PC-9 (cell line): ENCODE measurements at regions not wholly inside any gene's neighbourhood (a gene's known extent, or its start where the extent isn't known, plus 50 kb on each side); places are given as distances from the start of the nearest gene placed in this dataset.

ENCODE experiments used
- BruUV-seq: library from RNA; stranded (reverse); fragments of 400-500 nt; replicated peaks from 2 replicates; lab custom pipeline; 2021; lab: Mats Ljungman, UMichigan
- CTCF ChIA-PET: fragments of 300-600 bp; sonication (Branson Sonifier 250); formaldehyde crosslinking; loops from one replicate; lab custom pipeline; 2022; ENCODE audit warnings: antibody characterized with exemption; lab: Charles Lee
- POLR2A ChIA-PET: fragments of 300-600 bp; sonication (Branson Sonifier 250); formaldehyde crosslinking; loops from one replicate; lab custom pipeline; 2022; ENCODE audit warnings: antibody characterized with exemption; ENCODE audit not compliant: unreplicated experiment; lab: Charles Lee
- DNase-seq, 2 experiments: peaks; one replicate each; pipeline versions ENCODE4 v3.0.0 to v3.0.0-alpha.2; 2015 to 2022; ENCODE audit warnings: mixed read lengths in 1 of 2
- H2AFZ ChIP-seq: fragments of 200-600 bp; sonication (generic); 2 replicates; pipeline ENCODE4 v1.8.1; 2017; ENCODE audit warnings: antibody characterized with exemption
- H3F3A ChIP-seq: fragments of 200-600 bp; sonication (generic); 2 replicates; pipeline ENCODE4 v1.8.1; 2017; ENCODE audit warnings: antibody characterized with exemption, mild to moderate bottlenecking, low read depth; ENCODE audit not compliant: insufficient read depth
- H3K27ac ChIP-seq: fragments of 200-600 bp; sonication (generic); 2 replicates; pipeline ENCODE4 v1.6.1; 2016; ENCODE audit warnings: mixed run types
- H3K27me3 ChIP-seq: fragments of 200-600 bp; sonication (generic); 2 replicates; pipeline ENCODE4 v1.6.1; 2016; ENCODE audit warnings: low read depth, mixed run types; ENCODE audit not compliant: insufficient read depth
- H3K36me3 ChIP-seq: fragments of 200-600 bp; sonication (generic); 2 replicates; pipeline ENCODE4 v1.6.1; 2016; ENCODE audit warnings: low read depth, mixed run types
- H3K4me1 ChIP-seq: fragments of 200-600 bp; sonication (generic); replicated peaks from 2 replicates; pipeline ENCODE4 v1.6.1; 2016; ENCODE audit warnings: mixed run types; ENCODE audit not compliant: insufficient read depth
- H3K4me2 ChIP-seq: fragments of 200-600 bp; sonication (generic); 2 replicates; pipeline ENCODE4 v1.6.1; 2017; ENCODE audit warnings: mixed run types
- H3K4me3 ChIP-seq: fragments of 200-600 bp; sonication (generic); 2 replicates; pipeline ENCODE4 v1.6.1; 2016; ENCODE audit warnings: mixed run types
- H3K79me2 ChIP-seq: fragments of 200-600 bp; sonication (generic); 2 replicates; pipeline ENCODE4 v1.6.1; 2017; ENCODE audit warnings: low read depth, mixed run types
- H3K9me2 ChIP-seq: fragments of 200-600 bp; sonication (generic); 2 replicates; pipeline ENCODE4 v1.8.1; 2017; ENCODE audit warnings: mild to moderate bottlenecking; ENCODE audit not compliant: insufficient read depth
- H3K9me3 ChIP-seq: fragments of 200-600 bp; sonication (generic); 2 replicates; pipeline ENCODE4 v1.8.1; 2016; ENCODE audit warnings: low read depth; ENCODE audit not compliant: insufficient read depth
- H4K20me1 ChIP-seq: fragments of 200-600 bp; sonication (generic); 2 replicates; pipeline ENCODE4 v1.8.1; 2017; ENCODE audit not compliant: insufficient read depth
- CTCF ChIP-seq: fragments of 200-600 bp; sonication (generic); conservative IDR thresholded peaks from 2 replicates; pipeline ENCODE4 v1.6.1; 2017; ENCODE audit warnings: mixed run types, antibody characterized with exemption, mild to moderate bottlenecking, moderate library complexity
- EZH2 ChIP-seq: fragments of 200-600 bp; sonication (generic); IDR thresholded peaks from 2 replicates; pipeline ENCODE4 v1.8.0; 2017; ENCODE audit warnings: antibody characterized with exemption, low read depth
- intact Hi-C: fragments of 100-400 bp; cut with micrococcal nuclease; formaldehyde crosslinking; loops from one replicate; pipeline ENCODE4 v1.10.0; 2022; ENCODE audit not compliant: unreplicated experiment

- Histone ChIP-seq H3K9me2 (no peaks in the 10 kb centered on the region), H3K27ac (no peak overlapping the region), H3K4me2 (no peak overlapping the region), H3K27me3 (no peaks in the 10 kb centered on the region), H4K20me1 (no peaks in the 10 kb centered on the region), H3F3A (no peaks in the 10 kb centered on the region), H3K9me3 (no peaks in the 10 kb centered on the region), H2AFZ (no peak overlapping the region), H3K36me3 (no peaks in the 10 kb centered on the region), H3K4me3 (no peak overlapping the region), H3K4me1 (no peaks in the 10 kb centered on the region), H3K79me2 (no peaks in the 10 kb centered on the region)
- intact Hi-C loops = no loop called here
- DNase-seq = no peak
- ChIA-PET CTCF (no interaction called here), POLR2A (interaction anchor here (0.6 to 0.7 kb wide), 2 partner anchors 28 to 400 kb away, joined by 4 to 5 read pairs; no protein-coding TSS in a partner anchor)
- TF ChIP-seq EZH2 (no peak), CTCF (no peak)
- no TSS peak for BruUV-seq
Measured at GRCh38 chr21:35448876-35449599, 399.9 kb upstream of the RUNX1 start.

- intact Hi-C loops = no loop called here
- H3K27ac ChIP-seq = no peak overlapping the region
- H3K4me1 ChIP-seq = no peaks in the 10 kb centered on the region
- no peak overlapping the region for H2AFZ ChIP-seq
- CTCF ChIA-PET = no interaction called here
- no peaks in the 10 kb centered on the region for H3K79me2 ChIP-seq
- H3F3A ChIP-seq = no peaks in the 10 kb centered on the region
- no peaks in the 10 kb centered on the region for H3K27me3 ChIP-seq
- no peaks in the 10 kb centered on the region for H3K9me3 ChIP-seq
- POLR2A ChIA-PET = no interaction called here
- H3K4me3 ChIP-seq = no peak overlapping the region
- DNase-seq = no peak
- no peak for TF ChIP-seq EZH2
- TF ChIP-seq CTCF = no peak
- no peak overlapping the region for H3K4me2 ChIP-seq
- no peaks in the 10 kb centered on the region for H3K9me2 ChIP-seq
- no TSS peak for BruUV-seq
- no peaks in the 10 kb centered on the region for H3K36me3 ChIP-seq
- no peaks in the 10 kb centered on the region for H4K20me1 ChIP-seq
Measured at GRCh38 chr21:35444391-35444790, 395.3 kb upstream of the RUNX1 start.

GRCh38 chr21:35441868-35442582 is 392.9 kb upstream of the RUNX1 start:
- DNase-seq = no peak
- Histone ChIP-seq H2AFZ (no peak overlapping the region), H3F3A (no peaks in the 10 kb centered on the region), H3K4me1 (no peaks in the 10 kb centered on the region), H4K20me1 (no peaks in the 10 kb centered on the region), H3K9me2 (no peaks in the 10 kb centered on the region), H3K9me3 (no peaks in the 10 kb centered on the region), H3K27me3 (no peaks in the 10 kb centered on the region), H3K36me3 (no peaks in the 10 kb centered on the region), H3K27ac (no peak overlapping the region), H3K4me2 (no peak overlapping the region), H3K79me2 (no peaks in the 10 kb centered on the region), H3K4me3 (no peak overlapping the region)
- BruUV-seq = no TSS peak
- POLR2A ChIA-PET = no interaction called here
- intact Hi-C loops = no loop called here
- TF ChIP-seq EZH2 (no peak), CTCF (no peak)
- CTCF ChIA-PET = no interaction called here
